CD8-positive, alpha-beta memory T cell (primary cell): ENCODE measurements at regions not wholly inside any gene's neighbourhood (a gene's known extent, or its start where the extent isn't known, plus 50 kb on each side); places are given as distances from the start of the nearest gene placed in this dataset.

Experiments used
- CTCF ChIA-PET: fragments of 350-600 bp; sonication (Branson Sonifier 250); formaldehyde crosslinking; loops from one replicate; lab custom pipeline; 2021; ENCODE audit warnings: antibody characterized with exemption; lab: Charles Lee
- POLR2A ChIA-PET: fragments of 350-600 bp; sonication (Branson Sonifier 250); formaldehyde crosslinking; loops from one replicate; lab custom pipeline; 2021; ENCODE audit warnings: antibody characterized with exemption; lab: Charles Lee
- DNase-seq, 5 donors: peaks; one replicate each; pipeline versions ENCODE4 v3.0.0 to v3.0.0-alpha.2; 2020 to 2022; ENCODE audit warnings: mixed read lengths in 1 of 5
- H3K27ac ChIP-seq: one replicate; pipeline ENCODE4 v1.7.0; 2013; ENCODE audit warnings: low read depth, mild to moderate bottlenecking, low read length, moderate library complexity
- H3K27me3 ChIP-seq: 2 replicates; pipeline ENCODE4 v1.7.0; 2013; ENCODE audit warnings: low read length, mild to moderate bottlenecking; ENCODE audit not compliant: insufficient read depth, poor library complexity, severe bottlenecking
- H3K36me3 ChIP-seq: 2 replicates; pipeline ENCODE4 v1.7.0; 2013; ENCODE audit warnings: mild to moderate bottlenecking, low read length, moderate library complexity; ENCODE audit not compliant: insufficient read depth
- H3K4me1 ChIP-seq: 2 replicates; pipeline ENCODE4 v1.7.0; 2013; ENCODE audit warnings: mild to moderate bottlenecking, low read length, moderate library complexity; ENCODE audit not compliant: insufficient read depth
- H3K4me3 ChIP-seq: 2 replicates; pipeline ENCODE4 v1.7.0; 2013; ENCODE audit warnings: mild to moderate bottlenecking, low read length
- H3K9me3 ChIP-seq: 2 replicates; pipeline ENCODE4 v1.7.0; 2013; ENCODE audit warnings: mild to moderate bottlenecking, low read length
- H3K27ac Mint-ChIP-seq, 8 donors: one replicate each; pipeline ENCODE4 v1.8.0; 2020 to 2021; ENCODE audit warnings: mixed read lengths in 8 of 8, mild to moderate bottlenecking in 6 of 8, inconsistent platforms in 3 of 8, moderate library complexity in 3 of 8
- H3K27me3 Mint-ChIP-seq, 2 donors: one replicate each; pipeline ENCODE4 v1.8.0; 2020 to 2021; ENCODE audit warnings: mixed read lengths in 2 of 2, mild to moderate bottlenecking in 1 of 2, moderate library complexity in 1 of 2
- H3K36me3 Mint-ChIP-seq, 3 donors: one replicate each; pipeline ENCODE4 v1.8.0; 2020 to 2021; ENCODE audit warnings: mixed read lengths in 3 of 3, inconsistent platforms in 1 of 3, mild to moderate bottlenecking in 1 of 3
- H3K4me1 Mint-ChIP-seq, 3 donors: one replicate each; pipeline ENCODE4 v1.8.0; 2020 to 2021; ENCODE audit warnings: mixed read lengths in 3 of 3, inconsistent platforms in 1 of 3, mild to moderate bottlenecking in 1 of 3
- H3K4me3 Mint-ChIP-seq, 7 donors: one replicate each; pipeline ENCODE4 v1.8.0; 2020 to 2021; ENCODE audit warnings: mixed read lengths in 7 of 7, mild to moderate bottlenecking in 6 of 7, moderate library complexity in 4 of 7, inconsistent platforms in 2 of 7
- H3K9me3 Mint-ChIP-seq, 5 donors: one replicate each; pipeline ENCODE4 v1.8.0; 2020 to 2022; ENCODE audit warnings: mixed read lengths in 5 of 5, mild to moderate bottlenecking in 3 of 5, moderate library complexity in 2 of 5, inconsistent platforms in 1 of 5

GRCh38 chr1:68551459-68551858, 54.6 kb upstream of the DEPDC1 start:
- H3K4me3 ChIP-seq, result no peak overlapping the region
- no peak overlapping the region for H3K27ac ChIP-seq
- no peaks in the 10 kb centered on the region for H3K9me3 ChIP-seq
- Mint-ChIP-seq H3K9me3 (peaks cover 2 to 19% (median 9%) of the 10 kb centered on the region in 5 donors), H3K27me3 (peaks cover 3 to 4% of the 10 kb centered on the region in 2 donors), H3K27ac (no peak overlapping the region), H3K4me1 (no peaks in the 10 kb centered on the region), H3K4me3 (no peak overlapping the region), H3K36me3 (peaks cover 0 to 3% (median 0%) of the 10 kb centered on the region in 3 donors)
- H3K36me3 ChIP-seq, result no peaks in the 10 kb centered on the region
- no peak for DNase-seq
- no peaks in the 10 kb centered on the region for H3K4me1 ChIP-seq
- ChIA-PET CTCF (no interaction called here), POLR2A (no interaction called here)
- H3K27me3 ChIP-seq, result no peaks in the 10 kb centered on the region

GRCh38 chr1:68558321-68559026, 61.6 kb upstream of the DEPDC1 start:
- Mint-ChIP-seq H3K27me3 (no peaks in the 10 kb centered on the region), H3K27ac (no peak overlapping the region), H3K4me3 (no peak overlapping the region), H3K36me3 (no peaks in the 10 kb centered on the region), H3K4me1 (no peaks in the 10 kb centered on the region), H3K9me3 (peaks cover 0 to 16% (median 6%) of the 10 kb centered on the region in 5 donors)
- H3K27ac ChIP-seq, result no peak overlapping the region
- DNase-seq, result no peak
- no peaks in the 10 kb centered on the region for H3K9me3 ChIP-seq
- H3K4me1 ChIP-seq, result no peaks in the 10 kb centered on the region
- H3K4me3 ChIP-seq, result no peak overlapping the region
- no peaks in the 10 kb centered on the region for H3K36me3 ChIP-seq
- no peaks in the 10 kb centered on the region for H3K27me3 ChIP-seq
- CTCF ChIA-PET, result no interaction called here
- POLR2A ChIA-PET, result no interaction called here

GRCh38 chr1:68565923-68566322, 69.0 kb upstream of the DEPDC1 start:
- no peaks in the 10 kb centered on the region for H3K4me1 Mint-ChIP-seq
- H3K9me3 Mint-ChIP-seq, result peaks cover 0 to 4% (median 1%) of the 10 kb centered on the region in 5 donors
- H3K36me3 Mint-ChIP-seq, result no peaks in the 10 kb centered on the region
- Histone ChIP-seq H3K36me3 (no peaks in the 10 kb centered on the region), H3K27me3 (no peaks in the 10 kb centered on the region), H3K27ac (no peak overlapping the region), H3K4me1 (no peaks in the 10 kb centered on the region), H3K9me3 (no peaks in the 10 kb centered on the region), H3K4me3 (no peak overlapping the region)
- DNase-seq, result no peak
- POLR2A ChIA-PET, result no interaction called here
- H3K27me3 Mint-ChIP-seq, result no peaks in the 10 kb centered on the region
- H3K27ac Mint-ChIP-seq, result no peak overlapping the region
- CTCF ChIA-PET, result no interaction called here
- H3K4me3 Mint-ChIP-seq, result no peak overlapping the region

GRCh38 chr1:68570871-68571270, 74.0 kb upstream of the DEPDC1 start:
- no peak for DNase-seq
- POLR2A ChIA-PET, result no interaction called here
- Histone ChIP-seq H3K9me3 (no peaks in the 10 kb centered on the region), H3K27me3 (no peaks in the 10 kb centered on the region), H3K27ac (no peak overlapping the region), H3K4me3 (no peak overlapping the region), H3K4me1 (no peaks in the 10 kb centered on the region), H3K36me3 (no peaks in the 10 kb centered on the region)
- Mint-ChIP-seq H3K9me3 (peaks cover 0 to 7% (median 3%) of the 10 kb centered on the region in 5 donors), H3K27me3 (no peaks in the 10 kb centered on the region), H3K27ac (no peak overlapping the region), H3K36me3 (no peaks in the 10 kb centered on the region), H3K4me3 (no peak overlapping the region), H3K4me1 (no peaks in the 10 kb centered on the region)
- CTCF ChIA-PET, result no interaction called here

GRCh38 chr1:68571454-68572235, 74.8 kb upstream of the DEPDC1 start:
- no peak overlapping the region for H3K4me3 Mint-ChIP-seq
- H3K27ac ChIP-seq, result no peak overlapping the region
- POLR2A ChIA-PET, result no interaction called here
- H3K9me3 ChIP-seq, result no peaks in the 10 kb centered on the region
- CTCF ChIA-PET, result no interaction called here
- H3K27ac Mint-ChIP-seq, result no peak overlapping the region
- H3K36me3 Mint-ChIP-seq, result no peaks in the 10 kb centered on the region
- no peaks in the 10 kb centered on the region for H3K4me1 Mint-ChIP-seq
- peaks cover 0 to 7% (median 3%) of the 10 kb centered on the region in 5 donors for H3K9me3 Mint-ChIP-seq
- no peaks in the 10 kb centered on the region for H3K27me3 Mint-ChIP-seq
- H3K4me1 ChIP-seq, result no peaks in the 10 kb centered on the region
- no peak for DNase-seq
- H3K4me3 ChIP-seq, result no peak overlapping the region
- no peaks in the 10 kb centered on the region for H3K36me3 ChIP-seq
- no peaks in the 10 kb centered on the region for H3K27me3 ChIP-seq

- POLR2A ChIA-PET, result no interaction called here
Observed at GRCh38 chr1:68585351-68585750, 88.5 kb upstream of the DEPDC1 start.

GRCh38 chr1:68586766-68587165, 89.9 kb upstream of the DEPDC1 start:
- no peaks in the 10 kb centered on the region for H3K36me3 Mint-ChIP-seq
- H3K27me3 Mint-ChIP-seq, result no peaks in the 10 kb centered on the region
- CTCF ChIA-PET, result no interaction called here

More at GRCh38 chr1:68585351-68585750, 88.5 kb upstream of the DEPDC1 start:
- peaks cover 2 to 14% (median 11%) of the 10 kb centered on the region in 5 donors for H3K9me3 Mint-ChIP-seq
- no peaks in the 10 kb centered on the region for H3K27me3 ChIP-seq
- no peaks in the 10 kb centered on the region for H3K4me1 Mint-ChIP-seq
- no peaks in the 10 kb centered on the region for H3K9me3 ChIP-seq
- no peak overlapping the region for H3K27ac ChIP-seq
- CTCF ChIA-PET, result no interaction called here
- no peak overlapping the region for H3K27ac Mint-ChIP-seq
- no peak overlapping the region for H3K4me3 Mint-ChIP-seq
- H3K36me3 Mint-ChIP-seq, result no peaks in the 10 kb centered on the region
- no peak overlapping the region for H3K4me3 ChIP-seq
- no peaks in the 10 kb centered on the region for H3K27me3 Mint-ChIP-seq
- no peaks in the 10 kb centered on the region for H3K36me3 ChIP-seq
- H3K4me1 ChIP-seq, result no peaks in the 10 kb centered on the region
- no peak for DNase-seq

GRCh38 chr1:68588304-68588703, 91.4 kb upstream of the DEPDC1 start:
- H3K9me3 ChIP-seq, result no peaks in the 10 kb centered on the region
- no peaks in the 10 kb centered on the region for H3K27me3 ChIP-seq
- no peak overlapping the region for H3K27ac ChIP-seq
- ChIA-PET POLR2A (no interaction called here), CTCF (no interaction called here)
- no peaks in the 10 kb centered on the region for H3K4me1 ChIP-seq
- Mint-ChIP-seq H3K27ac (no peak overlapping the region), H3K4me3 (no peak overlapping the region), H3K27me3 (no peaks in the 10 kb centered on the region), H3K36me3 (no peaks in the 10 kb centered on the region), H3K4me1 (no peaks in the 10 kb centered on the region), H3K9me3 (peaks cover 0 to 12% (median 5%) of the 10 kb centered on the region in 5 donors)
- H3K36me3 ChIP-seq, result no peaks in the 10 kb centered on the region
- no peak for DNase-seq
- H3K4me3 ChIP-seq, result no peak overlapping the region

More at GRCh38 chr1:68586766-68587165, 89.9 kb upstream of the DEPDC1 start:
- no peak overlapping the region for H3K4me3 Mint-ChIP-seq
- Histone ChIP-seq H3K4me1 (no peaks in the 10 kb centered on the region), H3K9me3 (no peaks in the 10 kb centered on the region), H3K4me3 (no peak overlapping the region), H3K36me3 (no peaks in the 10 kb centered on the region), H3K27ac (no peak overlapping the region), H3K27me3 (no peaks in the 10 kb centered on the region)
- POLR2A ChIA-PET, result no interaction called here
- H3K27ac Mint-ChIP-seq, result no peak overlapping the region
- peaks cover 2 to 16% (median 11%) of the 10 kb centered on the region in 5 donors for H3K9me3 Mint-ChIP-seq
- no peak for DNase-seq
- H3K4me1 Mint-ChIP-seq, result no peaks in the 10 kb centered on the region
